ENCODE measurements at regions not wholly inside any gene's neighbourhood (a gene's known extent, or its start where the extent isn't known, plus 50 kb on each side); places are given as distances from the start of the nearest gene placed in this dataset.

DNA sequence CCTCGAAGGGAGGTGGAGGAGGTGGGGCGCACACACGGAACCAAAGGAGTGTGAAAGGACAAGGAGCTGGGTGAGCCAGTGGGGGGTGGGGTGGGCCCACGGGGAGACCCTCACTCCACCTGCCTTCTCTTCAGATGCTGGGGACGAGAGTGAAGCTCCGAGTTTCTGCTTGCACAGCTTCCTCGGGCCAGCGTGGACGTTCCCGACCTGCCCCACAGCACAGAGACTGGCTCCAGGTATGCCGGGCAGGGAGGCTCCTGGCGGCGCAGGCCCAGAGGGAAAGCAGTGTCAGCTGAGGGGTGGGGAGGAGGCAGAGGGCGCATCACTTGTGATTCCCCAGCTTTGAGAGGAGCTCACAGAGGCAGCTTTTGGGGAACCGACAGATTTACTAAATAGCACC is 98.5 kb upstream of the RPS6KA2 start:
- no peak for DNase-seq
- no peak overlapping the region for H3K4me3 Mint-ChIP-seq
- peaks cover 0 to 5% (median 2%) of the 10 kb centered on the region in 3 donors for H3K27me3 Mint-ChIP-seq (ENCODE audit: low read depth in 3 of 3)
- no peaks in the 10 kb centered on the region for H3K36me3 Mint-ChIP-seq
- H3K9me3 Mint-ChIP-seq, result no peaks in the 10 kb centered on the region
- no peak overlapping the region for H3K27ac Mint-ChIP-seq
- peaks cover 12 to 18% of the 10 kb centered on the region in 2 donors for H3K4me1 Mint-ChIP-seq

- Mint-ChIP-seq H3K27me3 (ENCODE audit: low read depth in 3 of 3) (peaks cover 0 to 7% (median 2%) of the 10 kb centered on the region in 3 donors), H3K4me1 (peaks cover 9 to 13% of the 10 kb centered on the region in 2 donors), H3K4me3 (no peak overlapping the region), H3K9me3 (no peaks in the 10 kb centered on the region), H3K27ac (no peak overlapping the region), H3K36me3 (no peaks in the 10 kb centered on the region)
- no peak for DNase-seq
Measured at GRCh38 chr6:166724576-166724975, 97.5 kb upstream of the RPS6KA2 start.

DNA sequence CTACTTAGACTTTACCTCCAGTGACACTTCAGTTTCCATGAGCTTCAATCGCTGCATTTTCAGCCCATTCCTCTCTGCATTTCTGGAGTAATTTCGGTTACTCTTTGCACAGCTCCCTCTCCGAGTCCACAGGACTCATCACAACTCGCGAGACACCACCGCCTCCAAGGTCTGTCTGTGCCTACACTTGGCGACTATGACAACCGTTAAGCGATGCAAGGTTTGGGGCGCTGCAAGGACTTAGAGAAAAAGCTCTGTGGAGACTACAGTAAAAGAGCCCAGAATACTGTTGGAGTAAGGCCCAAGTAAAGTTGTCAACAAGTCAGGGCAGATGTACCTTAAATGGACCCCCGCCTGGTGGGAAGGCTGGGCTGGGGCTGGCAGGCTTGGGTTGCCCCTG is 95.7 kb upstream of the RPS6KA2 start:
- H3K36me3 Mint-ChIP-seq, result no peaks in the 10 kb centered on the region
- H3K4me3 Mint-ChIP-seq, result no peak overlapping the region
- DNase-seq, result no peak
- no peaks in the 10 kb centered on the region for H3K9me3 Mint-ChIP-seq
- H3K27ac Mint-ChIP-seq, result no peak overlapping the region
- no peaks in the 10 kb centered on the region for H3K4me1 Mint-ChIP-seq
- H3K27me3 Mint-ChIP-seq (ENCODE audit: low read depth in 3 of 3), result peaks cover under 1 to 8% (median 2%) of the 10 kb centered on the region in 3 donors

DNA sequence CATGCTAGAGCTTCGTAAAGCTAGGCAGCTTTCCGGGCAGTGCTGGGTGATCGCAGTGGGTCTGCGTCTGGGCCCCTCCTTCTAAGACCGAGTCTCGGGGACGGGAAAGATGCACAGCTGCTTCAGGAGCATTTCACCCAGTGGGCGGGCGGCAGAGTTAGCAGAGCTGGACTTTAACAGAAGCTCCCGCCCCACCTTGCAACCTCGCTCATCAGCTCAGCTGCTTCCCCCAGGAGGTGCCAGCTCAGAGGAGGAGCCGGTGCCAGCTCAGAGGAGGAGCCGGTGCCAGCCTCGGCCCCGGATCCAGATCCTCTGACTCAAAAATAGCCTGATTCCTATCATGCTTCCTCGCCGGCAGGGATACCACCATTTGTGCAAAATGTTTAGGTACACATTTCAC is 94.5 kb upstream of the RPS6KA2 start:
- H3K9me3 Mint-ChIP-seq, result no peaks in the 10 kb centered on the region
- no peak overlapping the region for H3K4me3 Mint-ChIP-seq
- no peak for DNase-seq
- no peaks in the 10 kb centered on the region for H3K4me1 Mint-ChIP-seq
- H3K36me3 Mint-ChIP-seq, result no peaks in the 10 kb centered on the region
- H3K27me3 Mint-ChIP-seq (ENCODE audit: low read depth in 3 of 3), result peaks cover 3 to 11% (median 5%) of the 10 kb centered on the region in 3 donors
- no peak overlapping the region for H3K27ac Mint-ChIP-seq

DNA sequence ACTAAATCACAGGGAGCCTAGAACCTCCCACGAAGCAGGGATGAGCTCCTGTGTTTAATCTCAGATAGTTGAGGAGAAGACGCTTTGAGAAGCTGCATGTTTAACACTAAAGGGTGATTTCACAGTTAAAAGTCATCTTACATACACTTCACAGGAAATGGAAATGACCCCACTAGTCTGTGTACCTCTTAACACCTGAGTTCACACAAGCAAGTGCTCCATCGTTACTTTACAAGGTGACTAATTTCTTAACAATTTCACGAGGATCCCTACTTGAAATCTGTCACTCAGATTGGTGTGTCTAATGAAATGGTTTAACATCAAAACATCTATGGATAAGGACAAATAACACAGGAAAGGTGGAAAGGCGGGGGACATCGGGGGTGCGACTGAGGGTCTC is 93.8 kb upstream of the RPS6KA2 start:
- Mint-ChIP-seq H3K9me3 (no peaks in the 10 kb centered on the region), H3K36me3 (no peaks in the 10 kb centered on the region), H3K4me3 (no peak overlapping the region), H3K27ac (no peak overlapping the region), H3K27me3 (ENCODE audit: low read depth in 3 of 3) (peaks cover 3 to 13% (median 5%) of the 10 kb centered on the region in 3 donors), H3K4me1 (no peaks in the 10 kb centered on the region)
- no peak for DNase-seq

GRCh38 chr6:166719019-166719418 is 92.0 kb upstream of the RPS6KA2 start:
- H3K36me3 Mint-ChIP-seq, result no peaks in the 10 kb centered on the region
- no peaks in the 10 kb centered on the region for H3K4me1 Mint-ChIP-seq
- no peak for DNase-seq
- no peak overlapping the region for H3K4me3 Mint-ChIP-seq
- no peaks in the 10 kb centered on the region for H3K9me3 Mint-ChIP-seq
- no peak overlapping the region for H3K27ac Mint-ChIP-seq
- H3K27me3 Mint-ChIP-seq (ENCODE audit: low read depth in 3 of 3), result peaks cover 1 to 10% (median 5%) of the 10 kb centered on the region in 3 donors

- no peak overlapping the region for H3K27ac Mint-ChIP-seq
- no peaks in the 10 kb centered on the region for H3K4me1 Mint-ChIP-seq
- DNase-seq, result no peak
- no peak overlapping the region for H3K4me3 Mint-ChIP-seq
- H3K36me3 Mint-ChIP-seq, result no peaks in the 10 kb centered on the region
- H3K9me3 Mint-ChIP-seq, result no peaks in the 10 kb centered on the region
- H3K27me3 Mint-ChIP-seq (ENCODE audit: low read depth in 3 of 3), result peaks cover 1 to 10% (median 5%) of the 10 kb centered on the region in 3 donors
Measured at GRCh38 chr6:166718516-166718915, 91.5 kb upstream of the RPS6KA2 start.

GRCh38 chr6:166716910-166717617 is 90.0 kb upstream of the RPS6KA2 start:
- no peak overlapping the region for H3K4me3 Mint-ChIP-seq
- no peaks in the 10 kb centered on the region for H3K9me3 Mint-ChIP-seq
- no peaks in the 10 kb centered on the region for H3K4me1 Mint-ChIP-seq
- H3K27ac Mint-ChIP-seq, result no peak overlapping the region
- no peaks in the 10 kb centered on the region for H3K36me3 Mint-ChIP-seq
- H3K27me3 Mint-ChIP-seq (ENCODE audit: low read depth in 3 of 3), result peaks cover 1 to 10% (median 5%) of the 10 kb centered on the region in 3 donors
- no peak for DNase-seq

GRCh38 chr6:166715992-166716391 is 88.9 kb upstream of the RPS6KA2 start:
- Mint-ChIP-seq H3K36me3 (peaks cover 0 to 6% (median 0%) of the 10 kb centered on the region in 3 donors), H3K27me3 (ENCODE audit: low read depth in 3 of 3) (peaks cover 1 to 10% (median 5%) of the 10 kb centered on the region in 3 donors), H3K9me3 (no peaks in the 10 kb centered on the region), H3K27ac (no peak overlapping the region), H3K4me3 (no peak overlapping the region), H3K4me1 (no peaks in the 10 kb centered on the region)
- DNase-seq, result no peak

GRCh38 chr6:166715065-166715464 is 88.0 kb upstream of the RPS6KA2 start:
- DNase-seq, result no peak
- H3K27me3 Mint-ChIP-seq (ENCODE audit: low read depth in 3 of 3), result peaks cover 1 to 6% (median 5%) of the 10 kb centered on the region in 3 donors
- H3K36me3 Mint-ChIP-seq, result peaks cover 0 to 6% (median 0%) of the 10 kb centered on the region in 3 donors
- no peaks in the 10 kb centered on the region for H3K9me3 Mint-ChIP-seq
- no peak overlapping the region for H3K4me3 Mint-ChIP-seq
- H3K4me1 Mint-ChIP-seq, result no peaks in the 10 kb centered on the region
- no peak overlapping the region for H3K27ac Mint-ChIP-seq

DNA sequence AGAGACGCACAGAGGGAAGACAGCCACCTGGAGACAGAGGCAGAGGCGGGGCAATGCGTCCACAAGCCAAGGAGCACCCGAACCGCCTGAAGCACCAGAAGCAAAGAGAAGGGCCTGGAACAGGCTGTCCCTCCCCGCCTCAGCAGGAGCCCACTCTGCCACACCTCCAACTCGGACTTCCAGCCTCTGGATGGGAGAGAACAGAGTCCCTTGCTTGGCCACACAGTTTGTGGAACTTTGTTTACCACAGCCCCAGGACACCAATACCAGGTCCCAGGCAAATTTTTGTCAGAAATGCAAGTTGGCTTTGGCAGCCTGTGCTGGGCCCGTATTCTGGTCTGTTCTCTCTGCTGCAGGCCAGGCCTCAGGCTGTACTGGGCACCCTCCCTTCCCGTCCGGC is 87.5 kb upstream of the RPS6KA2 start:
- Mint-ChIP-seq H3K27me3 (ENCODE audit: low read depth in 3 of 3) (peaks cover 1 to 6% (median 5%) of the 10 kb centered on the region in 3 donors), H3K4me3 (no peak overlapping the region), H3K36me3 (peaks cover 0 to 6% (median 0%) of the 10 kb centered on the region in 3 donors), H3K27ac (no peak overlapping the region), H3K9me3 (no peaks in the 10 kb centered on the region), H3K4me1 (no peaks in the 10 kb centered on the region)
- DNase-seq, result no peak

- H3K9me3 Mint-ChIP-seq, result no peaks in the 10 kb centered on the region
- peaks cover 1 to 6% (median 5%) of the 10 kb centered on the region in 3 donors for H3K27me3 Mint-ChIP-seq (ENCODE audit: low read depth in 3 of 3)
- no peak overlapping the region for H3K27ac Mint-ChIP-seq
- H3K4me3 Mint-ChIP-seq, result no peak overlapping the region
- H3K4me1 Mint-ChIP-seq, result no peaks in the 10 kb centered on the region
- no peak for DNase-seq
- peaks cover 0 to 6% (median 0%) of the 10 kb centered on the region in 3 donors for H3K36me3 Mint-ChIP-seq
Measured at GRCh38 chr6:166714187-166714510, 87.1 kb upstream of the RPS6KA2 start.

DNA sequence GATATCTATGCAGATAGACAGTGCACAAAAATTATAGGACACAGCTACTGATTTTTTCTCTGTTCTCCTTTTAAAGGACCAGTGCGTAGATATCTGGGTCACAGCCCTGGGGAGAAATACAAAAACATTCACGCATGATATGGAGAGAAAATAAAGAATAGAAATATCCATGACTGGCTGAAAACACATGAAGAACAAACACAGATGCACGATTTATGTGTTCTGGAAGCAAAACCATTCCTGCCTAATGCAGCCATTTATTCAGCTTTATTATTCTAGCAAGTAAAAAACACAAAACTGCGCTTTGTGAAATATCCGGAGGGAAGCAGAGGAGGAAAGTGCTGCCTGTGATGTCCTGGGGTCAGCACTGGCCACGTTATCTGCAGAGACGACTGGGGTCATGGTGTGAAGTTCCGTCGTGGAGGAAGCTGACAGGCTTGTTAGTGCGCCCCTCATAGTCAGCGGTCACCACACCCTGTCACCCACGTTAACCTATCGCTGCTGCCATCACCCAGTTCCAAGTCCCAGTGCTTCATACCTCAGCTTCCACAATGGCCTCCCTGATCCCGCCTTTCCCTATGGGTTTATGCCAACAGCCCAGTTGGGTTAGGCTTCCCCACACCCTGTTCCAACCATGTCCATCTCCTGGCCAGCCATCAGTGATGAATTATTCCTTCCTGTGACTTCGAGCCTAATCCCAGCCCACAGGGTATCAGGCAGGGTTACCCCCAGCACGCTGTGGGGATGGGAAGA is 86.6 kb upstream of the RPS6KA2 start:
- H3K9me3 Mint-ChIP-seq, result no peaks in the 10 kb centered on the region
- peaks cover 0 to 6% (median 0%) of the 10 kb centered on the region in 3 donors for H3K36me3 Mint-ChIP-seq
- no peaks in the 10 kb centered on the region for H3K4me1 Mint-ChIP-seq
- H3K27ac Mint-ChIP-seq, result no peak overlapping the region
- no peak overlapping the region for H3K4me3 Mint-ChIP-seq
- no peak for DNase-seq
- peaks cover 1 to 6% (median 5%) of the 10 kb centered on the region in 3 donors for H3K27me3 Mint-ChIP-seq (ENCODE audit: low read depth in 3 of 3)

DNA sequence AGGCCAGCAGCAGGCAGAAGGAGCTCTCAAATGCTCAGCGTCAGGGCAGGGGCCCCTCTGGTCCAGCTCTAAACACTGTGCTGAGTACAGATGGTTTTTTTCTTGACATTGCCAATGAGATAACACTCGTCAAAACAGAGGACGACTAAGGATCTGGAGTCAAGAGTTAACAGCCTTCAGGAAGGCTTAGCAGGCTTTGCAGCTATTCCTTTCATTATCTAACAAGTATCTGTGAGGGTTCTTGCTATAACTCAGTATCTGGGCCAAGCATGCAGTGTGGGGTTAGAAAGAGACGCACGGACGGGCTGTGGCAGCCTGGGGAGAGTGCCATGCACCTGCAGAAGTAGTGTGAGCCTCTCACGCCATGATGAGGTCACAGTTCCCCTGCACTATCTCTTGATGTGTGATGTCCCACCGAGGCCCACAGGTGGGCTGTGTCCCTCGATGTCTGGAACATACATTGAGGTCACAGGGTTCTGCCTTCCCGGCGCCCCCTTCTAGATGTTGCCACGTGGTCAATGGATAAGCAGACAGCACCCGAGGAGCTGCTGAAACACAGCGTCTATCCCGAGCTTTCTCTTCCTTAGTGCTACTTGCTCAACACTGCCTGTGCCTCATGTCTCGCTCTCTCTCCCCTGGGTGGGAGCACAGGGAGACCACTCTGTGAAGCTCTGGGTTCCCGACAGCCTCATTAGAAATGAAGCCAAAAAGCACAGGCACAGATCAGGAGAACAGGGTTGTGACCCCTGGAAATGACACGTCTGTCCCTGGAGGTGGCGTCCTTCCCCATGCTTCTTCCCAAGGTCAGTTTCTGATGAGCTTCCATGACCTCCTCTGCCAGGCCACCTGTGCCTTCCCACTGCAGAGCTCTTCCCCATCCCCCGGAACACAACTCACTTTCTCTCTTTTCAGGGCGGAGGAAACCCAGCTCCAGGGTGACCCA is 85.5 kb upstream of the RPS6KA2 start:
- DNase-seq, result no peak
- H3K4me3 Mint-ChIP-seq, result no peak overlapping the region
- H3K27ac Mint-ChIP-seq, result no peak overlapping the region
- H3K4me1 Mint-ChIP-seq, result no peaks in the 10 kb centered on the region
- peaks cover 0 to 6% (median 0%) of the 10 kb centered on the region in 3 donors for H3K36me3 Mint-ChIP-seq
- H3K27me3 Mint-ChIP-seq (ENCODE audit: low read depth in 3 of 3), result peaks cover 0 to 4% (median 2%) of the 10 kb centered on the region in 3 donors
- no peaks in the 10 kb centered on the region for H3K9me3 Mint-ChIP-seq
